Central memory CD8-positive, alpha-beta T cell (primary cell): ENCODE measurements at regions not wholly inside any gene's neighbourhood (a gene's known extent, or its start where the extent isn't known, plus 50 kb on each side); places are given as distances from the start of the nearest gene placed in this dataset.
"Not testable (repeated sequence)": the region's sequence is repeated elsewhere in the genome, so short reads cannot be mapped to it uniquely, and the experiment has no call there.

ENCODE experiments used
- ATAC-seq: fragments of 150-1000 bp; cut with Tn5 transposase; replicated peaks from 2 replicates; pipeline ENCODE4 v1.10.0; 2022; ENCODE audit warnings: mild to moderate bottlenecking, moderate FRiP score, moderate number of reproducible peaks; ENCODE audit not compliant: poor library complexity, severe bottlenecking; ENCODE audit errors: extremely low read depth
- DNase-seq, 2 donors: peaks; one replicate each; pipeline ENCODE4 v3.0.0; 2021; ENCODE audit warnings: low spot score in 2 of 2
- H3K27ac Mint-ChIP-seq: one replicate; pipeline ENCODE4 v1.8.0; 2022; ENCODE audit warnings: low read depth, mild to moderate bottlenecking, moderate library complexity, mixed read lengths
- H3K27me3 Mint-ChIP-seq: one replicate; pipeline ENCODE4 v1.8.0; 2022; ENCODE audit warnings: mixed read lengths
- H3K36me3 Mint-ChIP-seq: one replicate; pipeline ENCODE4 v1.8.0; 2022; ENCODE audit warnings: mild to moderate bottlenecking, moderate library complexity, mixed read lengths; ENCODE audit not compliant: insufficient read depth
- H3K4me1 Mint-ChIP-seq: one replicate; pipeline ENCODE4 v1.8.0; 2022; ENCODE audit warnings: mixed read lengths
- H3K4me3 Mint-ChIP-seq: one replicate; pipeline ENCODE4 v1.8.0; 2022; ENCODE audit warnings: mild to moderate bottlenecking, moderate library complexity, mixed read lengths
- H3K9me3 Mint-ChIP-seq: one replicate; pipeline ENCODE4 v1.8.0; 2022; ENCODE audit warnings: mixed read lengths

DNA sequence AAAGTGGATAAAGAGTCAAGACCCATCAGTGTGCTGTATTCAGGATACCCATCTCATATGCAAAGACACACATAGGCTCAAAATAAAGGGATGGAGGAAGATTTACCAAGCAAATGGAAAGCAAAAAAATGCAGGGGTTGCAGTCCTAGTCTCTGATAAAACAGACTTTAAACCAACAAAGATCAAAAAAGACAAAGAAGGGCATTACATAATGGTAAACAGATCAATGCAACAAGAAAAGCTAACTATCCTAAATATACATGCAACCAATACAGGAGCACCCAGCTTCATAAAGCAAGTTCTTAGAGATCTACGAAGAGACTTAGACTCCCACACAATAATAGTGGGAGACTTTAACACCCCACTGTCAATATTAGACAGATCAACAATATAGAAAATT, 66.7 kb upstream of the LIPC start:
- H3K9me3 Mint-ChIP-seq, H3K4me3 Mint-ChIP-seq: not testable (repeated sequence)

DNA sequence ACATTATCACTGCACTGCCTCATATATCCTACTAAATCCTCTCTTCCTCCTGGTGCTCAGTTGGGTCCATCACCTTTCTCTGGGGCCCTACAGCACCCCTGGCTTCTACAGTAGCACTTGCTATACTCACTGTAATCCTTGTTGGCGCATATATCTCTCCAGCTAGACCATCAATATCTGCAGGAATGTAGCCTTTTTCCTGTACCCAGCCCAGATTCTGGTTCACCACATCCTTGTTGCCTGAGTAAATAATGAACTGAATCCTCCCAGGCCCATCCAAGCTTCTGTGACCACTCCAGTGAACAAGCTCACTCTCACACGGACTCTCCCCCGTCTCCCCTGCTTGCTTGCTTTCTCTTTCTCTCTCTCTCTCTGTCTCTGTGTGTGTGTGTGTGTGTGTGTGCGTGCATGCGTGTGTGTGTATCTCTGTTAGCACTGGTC, 62.5 kb upstream of the LIPC start:
- ATAC-seq (peak; percentile 40), DNase-seq (peak in 1 of 2 donors; percentile 45)
- Mint-ChIP-seq H3K4me3 (peak overlapping the region; percentile 41), H3K27me3 (no peaks in the 10 kb centered on the region), H3K4me1 (peaks cover 7% of the 10 kb centered on the region), H3K36me3 (peaks cover 3% of the 10 kb centered on the region), H3K27ac (peak overlapping the region; percentile 45), H3K9me3 (no peaks in the 10 kb centered on the region)

More for the DNA sequence above, 66.7 kb upstream of the LIPC start:
- H3K4me1 Mint-ChIP-seq: peaks cover 12% of the 10 kb centered on the region
- ATAC-seq, H3K36me3 Mint-ChIP-seq, H3K27ac Mint-ChIP-seq, H3K27me3 Mint-ChIP-seq, DNase-seq: not testable (repeated sequence)

DNA sequence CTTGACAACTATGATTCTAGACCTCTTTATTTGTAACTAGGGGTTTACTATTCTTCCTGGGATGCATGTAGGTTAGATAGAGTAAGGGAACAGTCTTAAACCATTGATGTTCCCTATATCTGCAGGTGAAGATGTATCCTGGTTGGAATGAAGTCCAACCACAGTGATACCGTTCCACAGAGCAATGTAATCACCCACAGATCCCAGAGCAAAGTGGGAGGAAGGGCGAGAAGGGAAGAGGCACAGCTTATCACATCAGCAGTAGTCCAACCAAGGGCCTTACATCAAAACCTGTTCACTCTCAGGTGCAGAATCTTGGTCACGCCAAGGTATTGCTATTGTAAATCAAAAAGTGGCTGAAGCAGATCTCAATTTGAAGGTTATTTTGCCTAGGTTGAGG, 61.8 kb upstream of the LIPC start:
- no peak for DNase-seq
- H3K4me1 Mint-ChIP-seq: peaks cover 7% of the 10 kb centered on the region
- ATAC-seq: no peak
- H3K9me3 Mint-ChIP-seq: no peaks in the 10 kb centered on the region
- peak overlapping the region; percentile 45 for H3K27ac Mint-ChIP-seq
- H3K36me3 Mint-ChIP-seq: peaks cover 3% of the 10 kb centered on the region
- H3K4me3 Mint-ChIP-seq: no peak overlapping the region
- H3K27me3 Mint-ChIP-seq: no peaks in the 10 kb centered on the region

DNA sequence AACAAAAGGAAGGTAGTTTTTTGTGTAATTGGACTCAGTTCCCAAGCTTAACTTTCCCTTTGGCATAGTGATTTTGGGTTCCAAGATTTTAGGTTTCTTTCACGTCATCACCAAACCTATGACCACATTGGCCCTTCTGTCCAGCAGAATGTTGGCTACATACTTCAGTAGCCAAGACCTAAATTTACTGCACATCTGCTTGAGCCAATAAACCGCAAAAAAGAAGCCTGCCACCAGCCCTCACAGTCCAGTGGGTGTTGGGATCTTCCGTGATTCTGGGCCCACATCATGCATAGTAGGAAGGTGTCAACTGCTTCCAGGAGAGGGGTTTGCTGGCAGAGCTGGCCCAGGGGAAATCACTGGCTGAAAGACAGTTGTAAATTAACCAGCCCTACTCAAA, 57.6 kb upstream of the LIPC start:
- H3K4me3 Mint-ChIP-seq: no peak overlapping the region
- ATAC-seq: no peak
- DNase-seq: no peak
- H3K27me3 Mint-ChIP-seq: no peaks in the 10 kb centered on the region
- H3K9me3 Mint-ChIP-seq: no peaks in the 10 kb centered on the region
- H3K36me3 Mint-ChIP-seq: peaks cover 3% of the 10 kb centered on the region
- no peak overlapping the region for H3K27ac Mint-ChIP-seq
- peaks cover 4% of the 10 kb centered on the region for H3K4me1 Mint-ChIP-seq

DNA sequence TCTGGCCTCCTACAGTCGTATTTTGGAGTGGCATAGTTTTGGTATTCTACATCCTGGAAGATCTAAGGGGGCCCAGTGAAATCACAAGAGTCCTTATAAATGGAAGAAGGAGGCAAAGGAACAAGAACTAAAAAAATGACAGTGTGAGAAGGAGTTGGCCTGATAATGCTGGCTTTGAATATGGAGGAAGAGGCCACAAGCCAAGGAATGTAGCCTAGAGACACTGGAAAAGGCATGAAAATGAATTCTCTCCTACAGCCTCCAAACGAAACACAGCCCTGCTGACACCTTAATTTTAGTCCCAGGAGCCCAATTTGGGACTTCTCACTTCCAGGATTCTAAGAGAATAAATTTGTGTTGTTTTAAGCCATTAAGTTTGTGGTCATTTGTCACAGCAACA, 54.6 kb upstream of the LIPC start:
- DNase-seq (no peak), ATAC-seq (no peak)
- no peaks in the 10 kb centered on the region for H3K4me1 Mint-ChIP-seq
- H3K9me3 Mint-ChIP-seq: no peaks in the 10 kb centered on the region
- H3K36me3 Mint-ChIP-seq: no peaks in the 10 kb centered on the region
- no peak overlapping the region for H3K27ac Mint-ChIP-seq
- H3K4me3 Mint-ChIP-seq: no peak overlapping the region
- H3K27me3 Mint-ChIP-seq: no peaks in the 10 kb centered on the region

DNA sequence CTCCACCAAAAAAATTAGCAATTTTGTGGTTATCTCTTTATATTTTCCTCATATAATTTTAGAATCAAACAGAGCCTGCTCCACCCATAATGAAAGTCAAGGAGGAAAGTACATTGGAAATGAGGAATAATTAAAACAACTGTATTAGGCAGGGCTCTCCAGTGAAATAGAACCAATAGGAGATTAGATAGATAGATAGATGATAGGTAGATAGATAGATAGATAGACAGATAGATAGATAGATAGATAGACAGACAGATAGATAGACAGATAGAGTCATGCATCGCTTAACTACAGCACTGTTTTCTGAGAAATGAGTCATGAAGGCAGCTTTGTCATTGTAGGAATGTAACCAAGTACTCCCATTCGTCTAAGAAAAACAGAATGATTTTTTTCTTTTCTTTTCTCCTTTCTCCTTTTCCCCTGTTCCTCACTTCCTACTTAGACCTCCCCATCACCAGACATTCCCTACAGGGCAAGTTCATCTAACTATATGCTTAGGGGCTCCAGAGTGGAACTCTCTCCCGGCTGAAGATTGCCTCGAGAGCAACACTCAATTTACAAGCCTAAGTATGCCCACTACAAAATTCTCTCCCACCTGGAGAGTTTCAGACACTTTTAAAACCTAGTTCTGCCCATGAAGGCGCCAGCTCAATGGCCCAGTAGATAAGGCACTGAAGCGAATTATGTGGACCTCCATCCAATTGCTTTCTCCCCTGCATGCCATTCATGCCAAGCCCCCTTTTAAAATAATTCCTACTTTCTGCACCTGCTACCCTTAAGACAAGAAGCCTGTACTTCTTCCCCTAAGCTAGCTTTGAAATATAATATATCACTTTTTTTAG, 53.3 kb upstream of the LIPC start:
- DNase-seq (no peak), ATAC-seq (no peak)
- no peaks in the 10 kb centered on the region for H3K9me3 Mint-ChIP-seq
- H3K27ac Mint-ChIP-seq: no peak overlapping the region
- peaks cover under 1% of the 10 kb centered on the region for H3K4me1 Mint-ChIP-seq
- H3K4me3 Mint-ChIP-seq: no peak overlapping the region
- peaks cover 2% of the 10 kb centered on the region for H3K36me3 Mint-ChIP-seq
- H3K27me3 Mint-ChIP-seq: no peaks in the 10 kb centered on the region

DNA sequence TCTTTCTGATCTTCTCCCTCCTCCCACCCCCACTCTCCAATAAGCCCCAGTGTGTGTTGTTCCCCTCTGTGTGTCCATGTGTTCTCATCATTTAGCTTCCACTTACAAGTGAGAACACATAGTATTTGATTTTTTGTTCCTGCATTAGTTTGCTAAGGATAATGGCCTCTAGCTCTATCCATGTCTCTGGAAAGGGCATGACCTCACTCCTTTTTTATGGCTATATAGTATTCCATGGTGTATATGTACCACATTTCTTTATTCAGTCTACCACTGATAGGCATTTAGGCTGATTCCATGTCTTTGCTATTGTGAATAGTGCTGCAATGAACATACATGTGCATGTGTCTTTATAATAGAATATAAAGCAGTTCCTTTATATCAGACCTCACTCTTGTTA, 52.3 kb upstream of the LIPC start:
- not testable (repeated sequence) for H3K9me3 Mint-ChIP-seq, DNase-seq, H3K36me3 Mint-ChIP-seq, H3K27me3 Mint-ChIP-seq, ATAC-seq, H3K4me3 Mint-ChIP-seq, H3K27ac Mint-ChIP-seq, H3K4me1 Mint-ChIP-seq

DNA sequence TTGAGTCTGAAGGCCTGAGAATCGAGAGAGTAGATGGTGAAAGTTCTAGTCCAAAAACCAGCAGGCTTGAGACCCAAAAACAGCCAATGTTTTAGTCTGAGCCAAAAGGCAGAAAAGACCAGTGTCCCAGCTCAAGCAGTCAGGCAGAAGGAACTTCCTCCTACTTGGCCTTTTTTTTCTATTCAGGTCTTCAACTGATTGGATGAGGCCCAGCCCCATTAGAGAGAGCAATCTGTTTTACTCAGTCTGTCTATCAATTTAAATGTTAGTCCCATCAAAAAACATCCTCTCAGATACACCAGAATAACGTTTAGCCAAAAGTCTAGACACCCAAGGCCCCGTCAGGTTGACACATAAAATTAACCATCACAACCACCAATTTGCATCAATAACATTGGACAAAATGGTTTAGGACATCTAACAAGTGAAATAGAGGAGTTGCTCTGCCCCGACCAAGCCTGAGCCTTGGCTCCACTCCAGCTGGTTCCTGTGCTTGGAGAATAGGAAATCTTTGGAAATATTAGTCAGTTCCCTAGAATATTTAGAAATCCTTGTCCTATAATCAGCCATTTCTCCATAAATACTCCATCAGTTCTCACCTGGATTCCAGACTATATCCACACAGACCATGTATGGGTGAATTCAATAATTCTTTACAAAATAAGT, 51.4 kb upstream of the LIPC start:
- no peak for DNase-seq
- Mint-ChIP-seq H3K4me3 (no peak overlapping the region), H3K36me3 (peaks cover 3% of the 10 kb centered on the region), H3K9me3 (no peaks in the 10 kb centered on the region), H3K27me3 (no peaks in the 10 kb centered on the region), H3K4me1 (peaks cover 10% of the 10 kb centered on the region), H3K27ac (no peak overlapping the region)
- ATAC-seq: no peak

DNA sequence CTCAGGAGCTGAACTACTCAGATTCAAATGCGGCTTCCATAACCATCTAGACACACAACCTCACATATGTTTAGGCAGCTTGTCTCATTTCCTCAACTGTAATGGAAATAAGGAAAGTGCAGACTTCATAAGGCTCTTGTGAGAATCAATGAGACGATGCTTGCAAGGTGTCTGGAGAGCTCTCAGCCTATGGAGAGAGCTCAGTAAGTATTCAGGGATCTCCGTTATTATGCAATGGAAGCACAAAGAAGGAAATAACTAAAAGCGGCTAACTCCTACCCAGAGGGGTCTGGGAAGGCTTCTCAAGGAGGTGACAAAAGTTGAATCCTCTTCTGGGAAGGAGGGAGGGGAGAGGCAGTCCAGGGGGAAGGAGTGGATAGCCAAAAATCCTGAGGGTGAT, 50.1 kb upstream of the LIPC start:
- Mint-ChIP-seq H3K9me3 (no peaks in the 10 kb centered on the region), H3K4me3 (no peak overlapping the region), H3K36me3 (peaks cover 3% of the 10 kb centered on the region), H3K27me3 (no peaks in the 10 kb centered on the region), H3K4me1 (peaks cover 10% of the 10 kb centered on the region), H3K27ac (no peak overlapping the region)
- no peak for ATAC-seq
- DNase-seq: no peak
